H9 (cell line): ENCODE measurements at regions not wholly inside any gene's neighbourhood (a gene's known extent, or its start where the extent isn't known, plus 50 kb on each side); places are given as distances from the start of the nearest gene placed in this dataset.

Source experiments
- DNase-seq: peaks from one replicate; pipeline ENCODE4 v3.0.0-alpha.2; 2017
- H2AFZ ChIP-seq: one replicate; pipeline ENCODE4 v1.6.1; 2013; ENCODE audit warnings: mild to moderate bottlenecking, low read length, control low read depth, moderate library complexity
- H2AK5ac ChIP-seq: 2 replicates; pipeline ENCODE4 v1.6.1; 2013; ENCODE audit warnings: low read length, control low read depth, mixed read lengths; ENCODE audit not compliant: insufficient read length
- H2BK120ac ChIP-seq: one replicate; pipeline ENCODE4 v1.6.1; 2013; ENCODE audit warnings: low read depth, mild to moderate bottlenecking, low read length, control low read depth, inconsistent platforms; ENCODE audit not compliant: poor library complexity, severe bottlenecking
- H2BK12ac ChIP-seq: 2 replicates; pipeline ENCODE4 v1.6.1; 2013; ENCODE audit warnings: low read length, control low read depth, mixed read lengths, low read depth; ENCODE audit not compliant: insufficient read length
- H2BK15ac ChIP-seq: 2 replicates; pipeline ENCODE4 v1.6.1; 2013; ENCODE audit warnings: low read depth, low read length, control low read depth
- H2BK20ac ChIP-seq: one replicate; pipeline ENCODE4 v1.6.1; 2013; ENCODE audit warnings: low read depth, mild to moderate bottlenecking, low read length, control low read depth, inconsistent platforms; ENCODE audit not compliant: poor library complexity, severe bottlenecking
- H2BK5ac ChIP-seq: 2 replicates; pipeline ENCODE4 v1.6.1; 2013; ENCODE audit warnings: low read length, control low read depth, mixed read lengths; ENCODE audit not compliant: insufficient read length
- H3K14ac ChIP-seq: 2 replicates; pipeline ENCODE4 v1.6.1; 2013; ENCODE audit warnings: low read length, control low read depth; ENCODE audit not compliant: insufficient read depth
- H3K18ac ChIP-seq: 2 replicates; pipeline ENCODE4 v1.6.1; 2013; ENCODE audit warnings: low read depth, mild to moderate bottlenecking, mixed read lengths, low read length, control low read depth; ENCODE audit not compliant: insufficient read length
- H3K23ac ChIP-seq: 2 replicates; pipeline ENCODE4 v1.6.1; 2013; ENCODE audit warnings: low read length, control low read depth, mixed read lengths, low read depth; ENCODE audit not compliant: insufficient read length
- H3K23me2 ChIP-seq: 2 replicates; pipeline ENCODE4 v1.6.1; 2013; ENCODE audit warnings: low read depth, mild to moderate bottlenecking, mixed read lengths, low read length, control low read depth; ENCODE audit not compliant: insufficient read length, poor library complexity, severe bottlenecking
- H3K27ac ChIP-seq: 2 replicates; pipeline ENCODE4 v1.5.1; 2013; ENCODE audit warnings: low read length, control low read depth, mixed read lengths, low read depth; ENCODE audit not compliant: insufficient read length
- H3K27me3 ChIP-seq: 2 replicates; pipeline ENCODE4 v1.6.1; 2013; ENCODE audit warnings: low read length, control low read depth, inconsistent platforms; ENCODE audit not compliant: insufficient read depth
- H3K4ac ChIP-seq: 2 replicates; pipeline ENCODE4 v1.6.1; 2013; ENCODE audit warnings: low read depth, mild to moderate bottlenecking, control low read depth, inconsistent platforms, low read length, moderate library complexity
- H3K4me1 ChIP-seq: 2 replicates; pipeline ENCODE4 v1.6.1; 2013; ENCODE audit warnings: low read length, control low read depth, inconsistent platforms; ENCODE audit not compliant: insufficient read depth
- H3K4me2 ChIP-seq: 2 replicates; pipeline ENCODE4 v1.6.1; 2013; ENCODE audit warnings: low read length, control low read depth, mixed read lengths; ENCODE audit not compliant: insufficient read length, insufficient read depth
- H3K56ac ChIP-seq: 2 replicates; pipeline ENCODE4 v1.6.1; 2013; ENCODE audit warnings: low read depth, mild to moderate bottlenecking, mixed read lengths, low read length, control low read depth; ENCODE audit not compliant: insufficient read length
- H3K79me1 ChIP-seq: 2 replicates; pipeline ENCODE4 v1.6.1; 2013; ENCODE audit warnings: low read depth, mild to moderate bottlenecking, moderate library complexity, low read length, control low read depth, inconsistent platforms; ENCODE audit not compliant: insufficient read depth, poor library complexity, severe bottlenecking
- H3K79me2 ChIP-seq: 2 replicates; pipeline ENCODE4 v1.6.1; 2013; ENCODE audit warnings: low read length, control low read depth, inconsistent platforms; ENCODE audit not compliant: insufficient read depth
- H3K9ac ChIP-seq: 2 replicates; pipeline ENCODE4 v1.6.1; 2013; ENCODE audit warnings: low read length, control low read depth, mixed read lengths; ENCODE audit not compliant: insufficient read length; ENCODE audit errors: extremely low read depth
- H3K9me3 ChIP-seq: one replicate; pipeline ENCODE4 v1.6.1; 2013; ENCODE audit warnings: low read depth, low read length, inconsistent platforms; ENCODE audit not compliant: control insufficient read depth
- H3T11ph ChIP-seq: one replicate; pipeline ENCODE4 v1.6.1; 2013; ENCODE audit warnings: mild to moderate bottlenecking, low read length, control low read depth, inconsistent platforms
- H4K20me1 ChIP-seq: one replicate; pipeline ENCODE4 v1.6.1; 2013; ENCODE audit not compliant: control insufficient read depth, insufficient read length, insufficient read depth
- H4K5ac ChIP-seq: 2 replicates; pipeline ENCODE4 v1.6.1; 2013; ENCODE audit warnings: low read depth, mild to moderate bottlenecking, mixed read lengths, low read length, control low read depth; ENCODE audit not compliant: insufficient read length
- H4K8ac ChIP-seq: replicated peaks from 2 replicates; pipeline ENCODE4 v1.6.1; 2013; ENCODE audit warnings: low read length, control low read depth, mixed read lengths, low read depth; ENCODE audit not compliant: insufficient read length
- H4K91ac ChIP-seq: 2 replicates; pipeline ENCODE4 v1.6.1; 2013; ENCODE audit warnings: low read depth, mild to moderate bottlenecking, moderate library complexity, mixed read lengths, low read length, control low read depth; ENCODE audit not compliant: insufficient read length
- H3K27ac Mint-ChIP-seq, 3 experiments: 2 replicates in 2 of 3; 3 replicates in 1 of 3; pipeline ENCODE4 v1.8.0; 2020 to 2021; ENCODE audit warnings: mixed read lengths in 3 of 3, mild to moderate bottlenecking in 1 of 3, moderate library complexity in 1 of 3
- H3K27me3 Mint-ChIP-seq: 2 replicates; pipeline ENCODE4 v1.8.0; 2021; ENCODE audit warnings: low read depth, mild to moderate bottlenecking, moderate library complexity, mixed read lengths
- H3K36me3 Mint-ChIP-seq, 3 experiments: 2 replicates in 2 of 3; 3 replicates in 1 of 3; pipeline ENCODE4 v1.8.0; 2020 to 2021; ENCODE audit warnings: low read depth in 3 of 3, mixed read lengths in 3 of 3; ENCODE audit not compliant: insufficient read depth in 1 of 3
- H3K4me1 Mint-ChIP-seq, 2 experiments: 2 replicates each; pipeline ENCODE4 v1.8.0; 2020; ENCODE audit warnings: mixed read lengths in 2 of 2
- H3K4me3 Mint-ChIP-seq, 2 experiments: 2 replicates in 1 of 2; 3 replicates in 1 of 2; pipeline ENCODE4 v1.8.0; 2020 to 2021; ENCODE audit warnings: mild to moderate bottlenecking in 2 of 2, mixed read lengths in 2 of 2, moderate library complexity in 1 of 2
- H3K9me3 Mint-ChIP-seq, 2 experiments: 2 replicates in 1 of 2; 3 replicates in 1 of 2; pipeline ENCODE4 v1.8.0; 2020; ENCODE audit warnings: mild to moderate bottlenecking in 2 of 2, mixed read lengths in 2 of 2, moderate library complexity in 1 of 2
- CTCF ChIP-seq: fragments of 200-600 bp; sonication (generic); conservative IDR thresholded peaks from 3 replicates; pipeline ENCODE4 v1.8.0; 2021; ENCODE audit warnings: antibody characterized with exemption, mild to moderate bottlenecking
- WGBS: extraction: QIAGEN DNeasy Blood & Tissue Kit; methylation state at CpG from one replicate; pipeline ENCODE4 v1.1.7; 2013; ENCODE audit warnings: missing lambda C conversion rate, low lambda C conversion rate, mixed read lengths; ENCODE audit not compliant: insufficient read length; ENCODE audit errors: extremely low coverage; 5-methylcytosine and 5-hydroxymethylcytosine counted together

DNA sequence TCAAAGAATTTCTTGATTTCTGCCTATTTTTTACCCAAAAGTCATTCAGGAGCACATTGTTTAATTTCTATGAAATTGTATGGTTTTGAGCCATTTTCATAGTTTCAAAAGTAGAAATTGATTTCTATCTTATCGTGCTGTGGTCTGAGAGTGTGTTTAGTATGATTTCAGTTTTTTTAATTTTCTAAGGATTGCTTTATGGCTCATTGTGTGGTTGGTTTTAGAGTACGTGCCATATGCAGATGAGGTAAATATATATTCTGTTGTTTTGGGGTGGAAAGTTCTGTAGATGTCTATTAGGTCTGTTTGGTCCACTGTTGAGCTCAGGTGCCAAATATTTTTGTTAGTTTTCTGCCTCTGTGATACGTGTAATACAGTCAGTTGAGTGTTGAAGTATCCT lies 487.1 kb upstream of the CBLB start:
- no peak for TF ChIP-seq CTCF
- H3K36me3 Mint-ChIP-seq = peaks cover 0 to 8% (median 4%) of the 10 kb centered on the region in 3 experiments; a peak in 2 of 7 replicates
- Histone ChIP-seq H2AFZ (no peak overlapping the region), H3K79me2 (no peaks in the 10 kb centered on the region), H3K18ac (no peak overlapping the region), H2AK5ac (no peak overlapping the region), H2BK120ac (no peak overlapping the region), H4K20me1 (no peaks in the 10 kb centered on the region), H3K56ac (no peak overlapping the region), H4K91ac (no peak overlapping the region), H4K8ac (no peak overlapping the region), H3K14ac (no peak overlapping the region), H2BK20ac (no peak overlapping the region), H2BK15ac (no peak overlapping the region), H4K5ac (no peak overlapping the region), H3K4ac (no peak overlapping the region), H3T11ph (no peak overlapping the region), H3K27me3 (no peaks in the 10 kb centered on the region), H3K27ac (no peak overlapping the region), H2BK12ac (no peak overlapping the region), H3K9ac (no peak overlapping the region), H3K4me1 (no peaks in the 10 kb centered on the region), H3K4me2 (no peak overlapping the region), H3K23ac (no peak overlapping the region), H2BK5ac (no peak overlapping the region), H3K23me2 (no peaks in the 10 kb centered on the region), H3K9me3 (no peaks in the 10 kb centered on the region), H3K79me1 (no peaks in the 10 kb centered on the region)
- peaks cover 0 to 4% of the 10 kb centered on the region in 2 experiments; a peak in 2 of 4 replicates for H3K4me1 Mint-ChIP-seq
- no peak overlapping the region for H3K27ac Mint-ChIP-seq
- H3K27me3 Mint-ChIP-seq = no peaks in the 10 kb centered on the region
- WGBS = no CpG with 5 or more reads among the region's 3 CpGs
- no peak overlapping the region for H3K4me3 Mint-ChIP-seq
- peaks cover 0 to 8% of the 10 kb centered on the region in 2 experiments; a peak in 4 of 5 replicates for H3K9me3 Mint-ChIP-seq
- no peak for DNase-seq
